ENCODE measurements at regions not wholly inside any gene's neighbourhood (a gene's known extent, or its start where the extent isn't known, plus 50 kb on each side); places are given as distances from the start of the nearest gene placed in this dataset.
A peak's percentile ranks its signal among the peaks of the same experiment; 100 is the strongest.

DNA sequence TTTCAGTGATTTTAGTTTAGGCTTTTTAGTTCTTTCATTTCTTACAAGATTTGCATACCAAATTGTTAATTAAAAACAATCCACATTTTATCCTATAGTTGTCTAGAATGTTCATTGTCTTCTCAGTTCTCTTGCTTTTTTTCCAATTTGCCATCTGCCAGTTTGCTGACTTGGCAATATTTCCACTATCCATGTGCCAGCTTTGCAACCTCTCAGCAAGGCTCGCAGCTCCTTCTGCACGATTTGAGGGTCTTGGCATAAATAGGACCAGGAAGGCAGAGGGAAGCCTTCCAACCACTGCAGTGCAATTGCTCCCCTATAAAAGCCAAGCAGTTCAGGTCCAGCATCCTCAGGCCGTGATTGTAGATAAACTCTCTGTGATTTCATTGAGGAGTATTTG lies 306.8 kb upstream of the FMN2 start:
- Mint-ChIP-seq H3K27me3 (ENCODE audit: low read depth, poor library complexity) (peaks cover under 1% of the 10 kb centered on the region), H3K4me3 (no peak overlapping the region), H3K27ac (no peak overlapping the region), H3K4me1 (peaks cover 13% of the 10 kb centered on the region), H3K9me3 (peaks cover 21% of the 10 kb centered on the region), H3K36me3 (ENCODE audit: low read depth) (peaks cover 7% of the 10 kb centered on the region)
- DNase-seq: no peak
- TF ChIP-seq, protein P1, sequence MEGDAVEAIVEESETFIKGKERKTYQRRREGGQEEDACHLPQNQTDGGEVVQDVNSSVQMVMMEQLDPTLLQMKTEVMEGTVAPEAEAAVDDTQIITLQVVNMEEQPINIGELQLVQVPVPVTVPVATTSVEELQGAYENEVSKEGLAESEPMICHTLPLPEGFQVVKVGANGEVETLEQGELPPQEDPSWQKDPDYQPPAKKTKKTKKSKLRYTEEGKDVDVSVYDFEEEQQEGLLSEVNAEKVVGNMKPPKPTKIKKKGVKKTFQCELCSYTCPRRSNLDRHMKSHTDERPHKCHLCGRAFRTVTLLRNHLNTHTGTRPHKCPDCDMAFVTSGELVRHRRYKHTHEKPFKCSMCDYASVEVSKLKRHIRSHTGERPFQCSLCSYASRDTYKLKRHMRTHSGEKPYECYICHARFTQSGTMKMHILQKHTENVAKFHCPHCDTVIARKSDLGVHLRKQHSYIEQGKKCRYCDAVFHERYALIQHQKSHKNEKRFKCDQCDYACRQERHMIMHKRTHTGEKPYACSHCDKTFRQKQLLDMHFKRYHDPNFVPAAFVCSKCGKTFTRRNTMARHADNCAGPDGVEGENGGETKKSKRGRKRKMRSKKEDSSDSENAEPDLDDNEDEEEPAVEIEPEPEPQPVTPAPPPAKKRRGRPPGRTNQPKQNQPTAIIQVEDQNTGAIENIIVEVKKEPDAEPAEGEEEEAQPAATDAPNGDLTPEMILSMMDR (IDR thresholded peaks at IDR 0.05): no peak

DNA sequence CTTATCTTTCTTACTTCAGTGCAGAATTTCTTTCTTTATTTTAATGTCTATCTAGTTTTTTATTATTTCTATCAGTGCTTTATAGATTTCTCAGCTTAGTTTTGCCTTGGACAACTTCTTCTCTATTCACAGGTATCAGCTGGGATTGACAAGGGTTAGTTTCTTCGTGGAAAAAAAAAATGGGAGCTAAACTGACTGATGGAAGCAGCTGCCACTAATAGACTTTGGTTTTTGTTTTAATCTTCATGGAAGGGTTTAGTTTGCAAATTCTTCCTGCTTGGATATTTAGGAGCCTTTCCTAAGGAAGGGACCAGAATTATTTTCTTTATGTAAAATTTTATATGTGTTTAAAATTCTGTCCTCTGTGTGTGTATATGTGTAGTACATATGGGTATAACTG lies 306.1 kb upstream of the FMN2 start:
- DNase-seq: no peak
- Mint-ChIP-seq H3K4me3 (no peak overlapping the region), H3K9me3 (peaks cover 28% of the 10 kb centered on the region), H3K4me1 (peaks cover 13% of the 10 kb centered on the region), H3K36me3 (ENCODE audit: low read depth) (peaks cover 12% of the 10 kb centered on the region), H3K27ac (no peak overlapping the region), H3K27me3 (ENCODE audit: low read depth, poor library complexity) (peaks cover 4% of the 10 kb centered on the region)
- TF ChIP-seq, protein P1 (IDR thresholded peaks at IDR 0.05): no peak

DNA sequence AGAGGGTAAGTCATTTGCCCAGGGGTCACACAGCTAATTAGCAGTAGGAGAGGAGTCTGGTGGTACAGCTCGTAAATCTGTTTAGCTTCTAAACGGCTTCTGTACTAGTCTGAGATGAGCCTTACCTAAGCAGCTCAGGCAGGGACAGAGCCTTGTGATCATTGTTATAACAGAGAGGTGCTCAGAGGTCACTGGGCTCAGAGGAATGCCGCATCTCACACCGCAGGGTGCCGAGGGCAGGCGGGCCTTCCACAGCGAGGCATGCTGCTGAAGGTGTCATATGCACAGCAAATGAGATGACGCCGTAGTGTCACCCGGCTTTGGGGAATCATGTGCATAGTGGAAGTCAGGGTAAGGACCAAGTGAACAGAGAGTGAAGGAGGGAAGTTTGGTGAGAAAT lies 305.2 kb upstream of the FMN2 start:
- peaks cover 12% of the 10 kb centered on the region for H3K36me3 Mint-ChIP-seq (ENCODE audit: low read depth)
- TF ChIP-seq, protein P1 (IDR thresholded peaks at IDR 0.05): no peak
- no peak overlapping the region for H3K4me3 Mint-ChIP-seq
- H3K4me1 Mint-ChIP-seq: peaks cover 13% of the 10 kb centered on the region
- peaks cover 4% of the 10 kb centered on the region for H3K27me3 Mint-ChIP-seq (ENCODE audit: low read depth, poor library complexity)
- peaks cover 25% of the 10 kb centered on the region for H3K9me3 Mint-ChIP-seq
- DNase-seq: peak; percentile 26
- no peak overlapping the region for H3K27ac Mint-ChIP-seq

DNA sequence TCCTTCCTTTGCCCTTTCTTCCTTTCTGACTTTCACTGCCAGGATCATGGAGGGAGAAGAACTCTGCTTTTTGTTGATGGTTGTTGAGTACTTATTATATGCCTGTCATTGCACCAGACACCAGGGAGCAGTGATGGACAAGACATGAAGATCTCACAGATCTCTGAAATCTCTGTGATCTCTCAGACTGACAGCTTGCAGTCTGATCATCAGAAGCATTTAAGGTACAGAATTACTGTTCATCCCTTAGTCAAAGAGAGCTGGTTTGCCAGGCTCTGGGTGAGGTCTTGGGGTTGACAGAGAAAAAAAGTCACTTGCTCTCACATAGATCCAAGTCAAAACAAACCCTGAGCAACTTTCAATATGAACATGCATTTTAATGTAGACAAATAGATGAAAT lies 299.5 kb upstream of the FMN2 start:
- Mint-ChIP-seq H3K4me3 (no peak overlapping the region), H3K27me3 (ENCODE audit: low read depth, poor library complexity) (peaks cover 4% of the 10 kb centered on the region), H3K4me1 (peaks cover 3% of the 10 kb centered on the region)

DNA sequence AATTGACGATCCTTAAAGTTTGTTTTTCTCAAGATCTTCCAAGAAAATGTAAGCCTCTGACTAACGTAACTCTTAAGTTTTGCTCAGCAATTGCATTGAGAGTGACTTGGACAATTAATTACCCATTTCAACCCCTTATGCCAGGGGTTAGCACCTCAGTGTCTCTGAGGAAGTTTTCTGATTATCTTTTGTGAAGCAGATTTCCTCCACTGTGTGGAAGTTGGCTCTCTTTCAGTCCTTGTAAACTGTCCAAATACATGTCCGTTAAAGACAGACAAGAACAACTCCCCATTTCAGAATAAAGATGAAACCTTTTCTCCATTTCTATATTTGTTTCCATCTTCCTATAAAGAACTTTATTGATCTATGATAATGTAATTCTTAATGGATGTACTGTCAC lies 296.4 kb upstream of the FMN2 start:
- no peak overlapping the region for H3K4me3 Mint-ChIP-seq
- DNase-seq: no peak
- peaks cover 5% of the 10 kb centered on the region for H3K9me3 Mint-ChIP-seq
- TF ChIP-seq, protein P1 (IDR thresholded peaks at IDR 0.05): no peak
- H3K4me1 Mint-ChIP-seq: peaks cover under 1% of the 10 kb centered on the region
- H3K27ac Mint-ChIP-seq: no peak overlapping the region
- H3K36me3 Mint-ChIP-seq (ENCODE audit: low read depth): peaks cover 3% of the 10 kb centered on the region
- peaks cover 10% of the 10 kb centered on the region for H3K27me3 Mint-ChIP-seq (ENCODE audit: low read depth, poor library complexity)

More for the DNA sequence above, 299.5 kb upstream of the FMN2 start:
- no peak overlapping the region for H3K27ac Mint-ChIP-seq
- TF ChIP-seq, protein P1 (IDR thresholded peaks at IDR 0.05): no peak
- peaks cover 12% of the 10 kb centered on the region for H3K36me3 Mint-ChIP-seq (ENCODE audit: low read depth)
- DNase-seq: no peak
- peaks cover 19% of the 10 kb centered on the region for H3K9me3 Mint-ChIP-seq

DNA sequence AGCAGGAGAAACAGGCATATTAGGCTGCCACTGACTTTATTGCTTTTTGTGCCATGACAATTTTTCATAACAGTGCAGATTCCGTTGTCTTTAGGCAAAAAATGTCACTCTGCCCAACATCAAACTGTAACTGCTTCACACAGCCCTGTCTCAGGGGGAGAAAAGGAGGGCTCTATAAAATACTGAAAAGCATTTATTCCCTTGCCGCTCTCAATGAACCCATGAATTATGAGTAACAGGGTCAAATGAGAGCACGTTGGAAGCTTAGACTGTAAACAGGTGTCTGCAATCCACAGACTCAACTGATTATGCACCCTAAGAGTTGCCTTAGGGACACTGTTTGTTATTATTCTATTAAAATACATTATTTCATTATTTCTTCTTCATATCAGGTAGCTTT lies 292.1 kb upstream of the FMN2 start:
- TF ChIP-seq, protein P1 (IDR thresholded peaks at IDR 0.05): no peak
- Mint-ChIP-seq H3K36me3 (ENCODE audit: low read depth) (peaks cover 2% of the 10 kb centered on the region), H3K4me1 (peaks cover 20% of the 10 kb centered on the region), H3K27me3 (ENCODE audit: low read depth, poor library complexity) (peaks cover 10% of the 10 kb centered on the region), H3K4me3 (no peak overlapping the region), H3K9me3 (no peaks in the 10 kb centered on the region), H3K27ac (no peak overlapping the region)
- DNase-seq: no peak

All from nephron progenitor cell (in vitro differentiated cells).